H9 (cell line): ENCODE measurements at regions not wholly inside any gene's neighbourhood (a gene's known extent, or its start where the extent isn't known, plus 50 kb on each side); places are given as distances from the start of the nearest gene placed in this dataset.

Experiments used
- DNase-seq: peaks from one replicate; pipeline ENCODE4 v3.0.0-alpha.2; 2017
- H2AFZ ChIP-seq: one replicate; pipeline ENCODE4 v1.6.1; 2013; ENCODE audit warnings: mild to moderate bottlenecking, low read length, control low read depth, moderate library complexity
- H2AK5ac ChIP-seq: 2 replicates; pipeline ENCODE4 v1.6.1; 2013; ENCODE audit warnings: low read length, control low read depth, mixed read lengths; ENCODE audit not compliant: insufficient read length
- H2BK120ac ChIP-seq: one replicate; pipeline ENCODE4 v1.6.1; 2013; ENCODE audit warnings: low read depth, mild to moderate bottlenecking, low read length, control low read depth, inconsistent platforms; ENCODE audit not compliant: poor library complexity, severe bottlenecking
- H2BK12ac ChIP-seq: 2 replicates; pipeline ENCODE4 v1.6.1; 2013; ENCODE audit warnings: low read length, control low read depth, mixed read lengths, low read depth; ENCODE audit not compliant: insufficient read length
- H2BK15ac ChIP-seq: 2 replicates; pipeline ENCODE4 v1.6.1; 2013; ENCODE audit warnings: low read depth, low read length, control low read depth
- H2BK20ac ChIP-seq: one replicate; pipeline ENCODE4 v1.6.1; 2013; ENCODE audit warnings: low read depth, mild to moderate bottlenecking, low read length, control low read depth, inconsistent platforms; ENCODE audit not compliant: poor library complexity, severe bottlenecking
- H2BK5ac ChIP-seq: 2 replicates; pipeline ENCODE4 v1.6.1; 2013; ENCODE audit warnings: low read length, control low read depth, mixed read lengths; ENCODE audit not compliant: insufficient read length
- H3K14ac ChIP-seq: 2 replicates; pipeline ENCODE4 v1.6.1; 2013; ENCODE audit warnings: low read length, control low read depth; ENCODE audit not compliant: insufficient read depth
- H3K18ac ChIP-seq: 2 replicates; pipeline ENCODE4 v1.6.1; 2013; ENCODE audit warnings: low read depth, mild to moderate bottlenecking, mixed read lengths, low read length, control low read depth; ENCODE audit not compliant: insufficient read length
- H3K23ac ChIP-seq: 2 replicates; pipeline ENCODE4 v1.6.1; 2013; ENCODE audit warnings: low read length, control low read depth, mixed read lengths, low read depth; ENCODE audit not compliant: insufficient read length
- H3K23me2 ChIP-seq: 2 replicates; pipeline ENCODE4 v1.6.1; 2013; ENCODE audit warnings: low read depth, mild to moderate bottlenecking, mixed read lengths, low read length, control low read depth; ENCODE audit not compliant: insufficient read length, poor library complexity, severe bottlenecking
- H3K27ac ChIP-seq: 2 replicates; pipeline ENCODE4 v1.5.1; 2013; ENCODE audit warnings: low read length, control low read depth, mixed read lengths, low read depth; ENCODE audit not compliant: insufficient read length
- H3K27me3 ChIP-seq: 2 replicates; pipeline ENCODE4 v1.6.1; 2013; ENCODE audit warnings: low read length, control low read depth, inconsistent platforms; ENCODE audit not compliant: insufficient read depth
- H3K4ac ChIP-seq: 2 replicates; pipeline ENCODE4 v1.6.1; 2013; ENCODE audit warnings: low read depth, mild to moderate bottlenecking, control low read depth, inconsistent platforms, low read length, moderate library complexity
- H3K4me1 ChIP-seq: 2 replicates; pipeline ENCODE4 v1.6.1; 2013; ENCODE audit warnings: low read length, control low read depth, inconsistent platforms; ENCODE audit not compliant: insufficient read depth
- H3K4me2 ChIP-seq: 2 replicates; pipeline ENCODE4 v1.6.1; 2013; ENCODE audit warnings: low read length, control low read depth, mixed read lengths; ENCODE audit not compliant: insufficient read length, insufficient read depth
- H3K56ac ChIP-seq: 2 replicates; pipeline ENCODE4 v1.6.1; 2013; ENCODE audit warnings: low read depth, mild to moderate bottlenecking, mixed read lengths, low read length, control low read depth; ENCODE audit not compliant: insufficient read length
- H3K79me1 ChIP-seq: 2 replicates; pipeline ENCODE4 v1.6.1; 2013; ENCODE audit warnings: low read depth, mild to moderate bottlenecking, moderate library complexity, low read length, control low read depth, inconsistent platforms; ENCODE audit not compliant: insufficient read depth, poor library complexity, severe bottlenecking
- H3K79me2 ChIP-seq: 2 replicates; pipeline ENCODE4 v1.6.1; 2013; ENCODE audit warnings: low read length, control low read depth, inconsistent platforms; ENCODE audit not compliant: insufficient read depth
- H3K9ac ChIP-seq: 2 replicates; pipeline ENCODE4 v1.6.1; 2013; ENCODE audit warnings: low read length, control low read depth, mixed read lengths; ENCODE audit not compliant: insufficient read length; ENCODE audit errors: extremely low read depth
- H3K9me3 ChIP-seq: one replicate; pipeline ENCODE4 v1.6.1; 2013; ENCODE audit warnings: low read depth, low read length, inconsistent platforms; ENCODE audit not compliant: control insufficient read depth
- H3T11ph ChIP-seq: one replicate; pipeline ENCODE4 v1.6.1; 2013; ENCODE audit warnings: mild to moderate bottlenecking, low read length, control low read depth, inconsistent platforms
- H4K20me1 ChIP-seq: one replicate; pipeline ENCODE4 v1.6.1; 2013; ENCODE audit not compliant: control insufficient read depth, insufficient read length, insufficient read depth
- H4K5ac ChIP-seq: 2 replicates; pipeline ENCODE4 v1.6.1; 2013; ENCODE audit warnings: low read depth, mild to moderate bottlenecking, mixed read lengths, low read length, control low read depth; ENCODE audit not compliant: insufficient read length
- H4K8ac ChIP-seq: replicated peaks from 2 replicates; pipeline ENCODE4 v1.6.1; 2013; ENCODE audit warnings: low read length, control low read depth, mixed read lengths, low read depth; ENCODE audit not compliant: insufficient read length
- H4K91ac ChIP-seq: 2 replicates; pipeline ENCODE4 v1.6.1; 2013; ENCODE audit warnings: low read depth, mild to moderate bottlenecking, moderate library complexity, mixed read lengths, low read length, control low read depth; ENCODE audit not compliant: insufficient read length
- H3K27ac Mint-ChIP-seq, 3 experiments: 2 replicates in 2 of 3; 3 replicates in 1 of 3; pipeline ENCODE4 v1.8.0; 2020 to 2021; ENCODE audit warnings: mixed read lengths in 3 of 3, mild to moderate bottlenecking in 1 of 3, moderate library complexity in 1 of 3
- H3K27me3 Mint-ChIP-seq: 2 replicates; pipeline ENCODE4 v1.8.0; 2021; ENCODE audit warnings: low read depth, mild to moderate bottlenecking, moderate library complexity, mixed read lengths
- H3K36me3 Mint-ChIP-seq, 3 experiments: 2 replicates in 2 of 3; 3 replicates in 1 of 3; pipeline ENCODE4 v1.8.0; 2020 to 2021; ENCODE audit warnings: low read depth in 3 of 3, mixed read lengths in 3 of 3; ENCODE audit not compliant: insufficient read depth in 1 of 3
- H3K4me1 Mint-ChIP-seq, 2 experiments: 2 replicates each; pipeline ENCODE4 v1.8.0; 2020; ENCODE audit warnings: mixed read lengths in 2 of 2
- H3K4me3 Mint-ChIP-seq, 2 experiments: 2 replicates in 1 of 2; 3 replicates in 1 of 2; pipeline ENCODE4 v1.8.0; 2020 to 2021; ENCODE audit warnings: mild to moderate bottlenecking in 2 of 2, mixed read lengths in 2 of 2, moderate library complexity in 1 of 2
- H3K9me3 Mint-ChIP-seq, 2 experiments: 2 replicates in 1 of 2; 3 replicates in 1 of 2; pipeline ENCODE4 v1.8.0; 2020; ENCODE audit warnings: mild to moderate bottlenecking in 2 of 2, mixed read lengths in 2 of 2, moderate library complexity in 1 of 2
- WGBS: extraction: QIAGEN DNeasy Blood & Tissue Kit; methylation state at CpG from one replicate; pipeline ENCODE4 v1.1.7; 2013; ENCODE audit warnings: missing lambda C conversion rate, low lambda C conversion rate, mixed read lengths; ENCODE audit not compliant: insufficient read length; ENCODE audit errors: extremely low coverage; 5-methylcytosine and 5-hydroxymethylcytosine counted together
- TF ChIP-seq, protein P1 (sequence below): fragments of 200-600 bp; sonication (generic); conservative IDR thresholded peaks from 3 replicates; pipeline ENCODE4 v1.8.0; 2021; ENCODE audit warnings: antibody characterized with exemption, mild to moderate bottlenecking

DNA sequence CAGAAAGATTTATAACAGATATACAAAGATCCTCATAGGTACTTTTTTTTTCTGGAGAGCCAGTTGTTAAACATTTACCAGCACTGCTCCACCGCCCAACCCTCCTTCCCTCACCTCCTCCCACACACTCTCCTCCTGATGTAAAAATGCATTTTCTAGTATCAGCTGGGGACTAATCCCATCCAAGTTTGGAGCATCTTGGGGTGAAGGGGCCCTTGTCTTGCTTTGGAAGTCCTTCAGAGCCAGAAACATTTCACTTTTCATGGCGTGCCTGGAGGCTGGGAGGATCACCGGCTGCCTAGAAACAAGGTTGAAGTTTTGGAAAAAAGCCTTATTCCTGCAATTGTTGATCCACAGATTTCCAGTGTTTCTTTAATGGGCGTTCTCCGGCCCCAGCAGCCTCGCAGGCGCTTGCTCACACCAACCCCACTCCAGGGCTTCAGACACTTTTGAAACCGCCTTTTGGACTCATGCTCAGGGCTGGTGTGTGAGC is 165.1 kb upstream of the AFDN start:
- no peaks in the 10 kb centered on the region for H3K79me2 ChIP-seq
- Mint-ChIP-seq H3K4me3 (no peak overlapping the region), H3K27me3 (no peaks in the 10 kb centered on the region; the same call in 1 of the 2 replicates), H3K36me3 (peaks cover 0 to 3% (median 0%) of the 10 kb centered on the region in 3 experiments; a peak in 1 of 7 replicates), H3K9me3 (peaks cover 0 to 3% of the 10 kb centered on the region in 2 experiments; a peak in 1 of 5 replicates), H3K4me1 (peaks cover 8 to 20% of the 10 kb centered on the region in 2 experiments), H3K27ac (no peak overlapping the region; a peak in 1 of 7 replicates)
- H2AFZ ChIP-seq: no peak overlapping the region
- no CpG with 5 or more reads among the region's 8 CpGs for WGBS
- H3K9ac ChIP-seq: no peak overlapping the region
- H2BK120ac ChIP-seq: no peak overlapping the region
- no peak overlapping the region for H2BK20ac ChIP-seq
- H2AK5ac ChIP-seq: no peak overlapping the region
- TF ChIP-seq, protein P1, sequence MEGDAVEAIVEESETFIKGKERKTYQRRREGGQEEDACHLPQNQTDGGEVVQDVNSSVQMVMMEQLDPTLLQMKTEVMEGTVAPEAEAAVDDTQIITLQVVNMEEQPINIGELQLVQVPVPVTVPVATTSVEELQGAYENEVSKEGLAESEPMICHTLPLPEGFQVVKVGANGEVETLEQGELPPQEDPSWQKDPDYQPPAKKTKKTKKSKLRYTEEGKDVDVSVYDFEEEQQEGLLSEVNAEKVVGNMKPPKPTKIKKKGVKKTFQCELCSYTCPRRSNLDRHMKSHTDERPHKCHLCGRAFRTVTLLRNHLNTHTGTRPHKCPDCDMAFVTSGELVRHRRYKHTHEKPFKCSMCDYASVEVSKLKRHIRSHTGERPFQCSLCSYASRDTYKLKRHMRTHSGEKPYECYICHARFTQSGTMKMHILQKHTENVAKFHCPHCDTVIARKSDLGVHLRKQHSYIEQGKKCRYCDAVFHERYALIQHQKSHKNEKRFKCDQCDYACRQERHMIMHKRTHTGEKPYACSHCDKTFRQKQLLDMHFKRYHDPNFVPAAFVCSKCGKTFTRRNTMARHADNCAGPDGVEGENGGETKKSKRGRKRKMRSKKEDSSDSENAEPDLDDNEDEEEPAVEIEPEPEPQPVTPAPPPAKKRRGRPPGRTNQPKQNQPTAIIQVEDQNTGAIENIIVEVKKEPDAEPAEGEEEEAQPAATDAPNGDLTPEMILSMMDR: no peak
- H2BK5ac ChIP-seq: no peak overlapping the region
- H3T11ph ChIP-seq: no peak overlapping the region
- H4K5ac ChIP-seq: no peak overlapping the region
- H3K56ac ChIP-seq: no peak overlapping the region
- no peak overlapping the region for H3K27ac ChIP-seq
- H3K4ac ChIP-seq: no peak overlapping the region
- no peaks in the 10 kb centered on the region for H3K23me2 ChIP-seq
- H3K4me2 ChIP-seq: no peak overlapping the region
- DNase-seq: no peak
- H3K23ac ChIP-seq: no peak overlapping the region
- H4K8ac ChIP-seq: no peak overlapping the region
- H3K27me3 ChIP-seq: no peaks in the 10 kb centered on the region
- no peak overlapping the region for H3K18ac ChIP-seq
- no peak overlapping the region for H2BK12ac ChIP-seq
- H4K20me1 ChIP-seq: no peaks in the 10 kb centered on the region
- H3K79me1 ChIP-seq: no peaks in the 10 kb centered on the region
- H3K4me1 ChIP-seq: no peaks in the 10 kb centered on the region
- H3K14ac ChIP-seq: no peak overlapping the region
- no peak overlapping the region for H2BK15ac ChIP-seq
- no peak overlapping the region for H4K91ac ChIP-seq
- no peaks in the 10 kb centered on the region for H3K9me3 ChIP-seq
